ENCODE measurements at regions not wholly inside any gene's neighbourhood (a gene's known extent, or its start where the extent isn't known, plus 50 kb on each side); places are given as distances from the start of the nearest gene placed in this dataset.

- no peak for DNase-seq
Observed at GRCh38 chr18:10400534-10401307, 53.7 kb upstream of the APCDD1 start.

DNA sequence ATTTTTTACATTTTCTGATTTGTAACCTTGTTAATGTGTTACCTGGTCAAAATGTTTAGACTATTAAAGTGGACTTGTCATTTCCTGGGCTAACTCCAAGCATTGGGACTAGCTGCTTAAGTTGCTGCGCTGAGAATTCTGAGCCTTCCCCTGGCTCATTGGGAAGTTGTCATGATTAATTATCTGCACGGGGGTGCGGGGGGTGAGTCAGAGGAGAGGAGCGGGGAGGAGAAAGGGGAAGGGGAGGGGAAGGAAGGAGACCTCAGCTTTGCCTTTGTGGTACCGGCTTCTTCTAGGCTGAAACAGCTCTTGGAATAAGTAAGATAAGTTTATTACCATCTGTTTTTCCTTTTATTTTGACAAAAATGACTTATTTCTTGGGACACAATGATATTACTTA, 52.9 kb upstream of the APCDD1 start:
- DNase-seq = no peak

GRCh38 chr18:10401930-10402329, 52.5 kb upstream of the APCDD1 start:
- no peak for DNase-seq

DNA sequence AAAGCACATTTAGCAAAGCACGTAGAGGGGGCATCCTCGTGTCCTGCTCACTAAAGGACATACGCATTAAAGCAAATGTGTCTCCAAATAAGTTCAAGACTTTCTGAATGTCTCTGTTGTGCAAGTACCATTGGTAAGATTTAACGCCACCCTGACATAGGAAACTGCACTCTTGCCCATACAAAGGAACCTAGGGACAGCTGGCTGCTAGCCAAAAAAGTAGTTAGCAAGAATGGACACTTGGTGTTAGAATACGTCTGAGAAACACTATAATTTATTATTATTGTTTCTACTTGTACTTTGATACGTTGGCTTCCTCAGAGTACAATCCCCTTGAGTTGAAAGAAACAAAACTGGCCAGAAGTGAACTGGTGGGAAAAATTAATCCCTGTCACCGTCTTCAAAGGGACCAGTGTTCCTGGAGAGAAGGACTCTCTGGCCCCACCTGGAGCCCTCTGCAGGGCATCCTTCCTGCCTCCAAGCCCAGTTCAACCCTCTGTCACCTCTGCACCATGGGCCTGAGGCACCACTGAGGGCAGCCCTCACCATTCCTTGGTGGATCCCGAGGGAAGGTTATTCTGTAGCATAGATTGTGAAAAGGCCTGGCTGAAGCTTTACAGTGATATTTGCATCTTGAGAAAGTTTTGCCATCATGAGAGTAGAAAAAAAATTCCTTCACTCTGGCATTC, 51.4 kb upstream of the APCDD1 start:
- DNase-seq = no peak

- DNase-seq = no peak
Observed at GRCh38 chr18:10403708-10404107, 50.7 kb upstream of the APCDD1 start.

GRCh38 chr18:10404168-10404567, 50.3 kb upstream of the APCDD1 start:
- no peak for DNase-seq

Data from activated CD4-positive, alpha-beta T cell treated with anti-CD3 and anti-CD28 coated beads, Interleukin-10, Interleukin-2, amounts not matched to agents 100 ng/mL and 50 ng/mL, durations not matched to agents 16 hours and 8 hours (primary cell).